ENCODE measurements at regions not wholly inside any gene's neighbourhood (a gene's known extent, or its start where the extent isn't known, plus 50 kb on each side); places are given as distances from the start of the nearest gene placed in this dataset.

DNA sequence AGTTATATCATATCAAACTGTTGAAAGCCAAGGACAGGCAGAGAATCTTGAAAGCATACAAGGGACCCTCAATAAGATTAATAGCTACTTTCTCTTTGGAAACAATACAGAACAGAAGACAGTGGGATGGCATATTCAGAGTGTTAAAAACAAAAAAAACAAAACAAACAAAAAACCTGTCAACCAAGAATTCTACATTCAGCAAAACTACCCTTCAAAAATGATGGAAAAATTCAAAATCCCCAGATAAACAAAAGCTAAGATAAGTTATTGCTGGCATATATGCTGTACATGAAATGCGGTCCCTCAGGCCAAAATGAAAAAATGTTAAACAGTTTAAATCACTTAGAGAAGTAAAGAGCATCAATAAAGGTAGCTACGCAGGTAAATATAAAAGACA is 425.1 kb downstream of the ACTL7B start:
- in situ Hi-C loops (cut with HindIII; ENCODE audit: extremely low pct_ligation_motif_present, low pct_unique_long_range_greater_than_20kb) = loop anchor here (25.0 kb wide), 1 partner anchor 332 kb away; no protein-coding TSS in a partner anchor
- no peaks in the 10 kb centered on the region for H4K20me1 ChIP-seq (ENCODE audit: insufficient read depth, low read length)
- peaks cover 5% of the 10 kb centered on the region; the same call in 1 of the 2 replicates for H3K4me1 ChIP-seq (ENCODE audit: insufficient read depth, low read length)
- BruUV-seq (replicated peaks) = no TSS peak
- no peaks in the 10 kb centered on the region for H3K79me2 ChIP-seq (ENCODE audit: insufficient read depth, low read length)
- no peak overlapping the region for H3K4me3 ChIP-seq (replicated peaks in 1 of 3; ENCODE audit: insufficient read depth in 1 of 3, low read depth in 2 of 3, low read length in 3 of 3)
- no peak overlapping the region for H2AFZ ChIP-seq (ENCODE audit: low read length)
- no peak for ATAC-seq
- no peaks in the 10 kb centered on the region for H3K36me3 ChIP-seq (replicated peaks in 1 of 2; ENCODE audit: control insufficient read depth in 1 of 2, insufficient read depth in 2 of 2, low read length in 2 of 2)
- POLR2A ChIA-PET = no interaction called here
- no peak overlapping the region for H3K9ac ChIP-seq (ENCODE audit: insufficient read depth, low read depth, low read length)
- CTCF ChIA-PET (ENCODE audit: low intra/inter-chr PET ratio, low total read pairs) = no interaction called here
- WGBS (ENCODE audit: low lambda C conversion rate) = 86% methylated on average over 2 of the region's 2 CpGs
- H3K27ac ChIP-seq (ENCODE audit: extremely low read length, insufficient read depth, low read length) = no peak overlapping the region
- DNase-seq (ENCODE audit: low spot score) = no peak
- H3K27me3 ChIP-seq (ENCODE audit: control insufficient read depth in 1 of 2, insufficient read depth in 2 of 2, low read length in 2 of 2) = no peaks in the 10 kb centered on the region
- peaks cover 8% of the 10 kb centered on the region for H3K9me3 ChIP-seq (ENCODE audit: low read length)
- FAIRE-seq = no peak
- no peak overlapping the region for H3K4me2 ChIP-seq (ENCODE audit: low read depth, low read length)
- intact Hi-C loops (cut with micrococcal nuclease; ENCODE audit: unreplicated experiment) = no loop called here
- TF ChIP-seq, protein P1, sequence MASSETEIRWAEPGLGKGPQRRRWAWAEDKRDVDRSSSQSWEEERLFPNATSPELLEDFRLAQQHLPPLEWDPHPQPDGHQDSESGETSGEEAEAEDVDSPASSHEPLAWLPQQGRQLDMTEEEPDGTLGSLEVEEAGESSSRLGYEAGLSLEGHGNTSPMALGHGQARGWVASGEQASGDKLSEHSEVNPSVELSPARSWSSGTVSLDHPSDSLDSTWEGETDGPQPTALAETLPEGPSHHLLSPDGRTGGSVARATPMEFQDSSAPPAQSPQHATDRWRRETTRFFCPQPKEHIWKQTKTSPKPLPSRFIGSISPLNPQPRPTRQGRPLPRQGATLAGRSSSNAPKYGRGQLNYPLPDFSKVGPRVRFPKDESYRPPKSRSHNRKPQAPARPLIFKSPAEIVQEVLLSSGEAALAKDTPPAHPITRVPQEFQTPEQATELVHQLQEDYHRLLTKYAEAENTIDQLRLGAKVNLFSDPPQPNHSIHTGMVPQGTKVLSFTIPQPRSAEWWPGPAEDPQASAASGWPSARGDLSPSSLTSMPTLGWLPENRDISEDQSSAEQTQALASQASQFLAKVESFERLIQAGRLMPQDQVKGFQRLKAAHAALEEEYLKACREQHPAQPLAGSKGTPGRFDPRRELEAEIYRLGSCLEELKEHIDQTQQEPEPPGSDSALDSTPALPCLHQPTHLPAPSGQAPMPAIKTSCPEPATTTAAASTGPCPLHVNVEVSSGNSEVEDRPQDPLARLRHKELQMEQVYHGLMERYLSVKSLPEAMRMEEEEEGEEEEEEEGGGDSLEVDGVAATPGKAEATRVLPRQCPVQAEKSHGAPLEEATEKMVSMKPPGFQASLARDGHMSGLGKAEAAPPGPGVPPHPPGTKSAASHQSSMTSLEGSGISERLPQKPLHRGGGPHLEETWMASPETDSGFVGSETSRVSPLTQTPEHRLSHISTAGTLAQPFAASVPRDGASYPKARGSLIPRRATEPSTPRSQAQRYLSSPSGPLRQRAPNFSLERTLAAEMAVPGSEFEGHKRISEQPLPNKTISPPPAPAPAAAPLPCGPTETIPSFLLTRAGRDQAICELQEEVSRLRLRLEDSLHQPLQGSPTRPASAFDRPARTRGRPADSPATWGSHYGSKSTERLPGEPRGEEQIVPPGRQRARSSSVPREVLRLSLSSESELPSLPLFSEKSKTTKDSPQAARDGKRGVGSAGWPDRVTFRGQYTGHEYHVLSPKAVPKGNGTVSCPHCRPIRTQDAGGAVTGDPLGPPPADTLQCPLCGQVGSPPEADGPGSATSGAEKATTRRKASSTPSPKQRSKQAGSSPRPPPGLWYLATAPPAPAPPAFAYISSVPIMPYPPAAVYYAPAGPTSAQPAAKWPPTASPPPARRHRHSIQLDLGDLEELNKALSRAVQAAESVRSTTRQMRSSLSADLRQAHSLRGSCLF (CRISPR knock-in tag; IDR thresholded peaks at IDR 0.05; ENCODE audit: borderline replicate concordance) = no peak
- TF ChIP-seq, protein P2, sequence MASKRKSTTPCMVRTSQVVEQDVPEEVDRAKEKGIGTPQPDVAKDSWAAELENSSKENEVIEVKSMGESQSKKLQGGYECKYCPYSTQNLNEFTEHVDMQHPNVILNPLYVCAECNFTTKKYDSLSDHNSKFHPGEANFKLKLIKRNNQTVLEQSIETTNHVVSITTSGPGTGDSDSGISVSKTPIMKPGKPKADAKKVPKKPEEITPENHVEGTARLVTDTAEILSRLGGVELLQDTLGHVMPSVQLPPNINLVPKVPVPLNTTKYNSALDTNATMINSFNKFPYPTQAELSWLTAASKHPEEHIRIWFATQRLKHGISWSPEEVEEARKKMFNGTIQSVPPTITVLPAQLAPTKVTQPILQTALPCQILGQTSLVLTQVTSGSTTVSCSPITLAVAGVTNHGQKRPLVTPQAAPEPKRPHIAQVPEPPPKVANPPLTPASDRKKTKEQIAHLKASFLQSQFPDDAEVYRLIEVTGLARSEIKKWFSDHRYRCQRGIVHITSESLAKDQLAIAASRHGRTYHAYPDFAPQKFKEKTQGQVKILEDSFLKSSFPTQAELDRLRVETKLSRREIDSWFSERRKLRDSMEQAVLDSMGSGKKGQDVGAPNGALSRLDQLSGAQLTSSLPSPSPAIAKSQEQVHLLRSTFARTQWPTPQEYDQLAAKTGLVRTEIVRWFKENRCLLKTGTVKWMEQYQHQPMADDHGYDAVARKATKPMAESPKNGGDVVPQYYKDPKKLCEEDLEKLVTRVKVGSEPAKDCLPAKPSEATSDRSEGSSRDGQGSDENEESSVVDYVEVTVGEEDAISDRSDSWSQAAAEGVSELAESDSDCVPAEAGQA (IDR thresholded peaks at IDR 0.05; ENCODE audit: low read depth) = no peak
- TF ChIP-seq, protein P2 (CRISPR knock-in tag; IDR thresholded peaks at IDR 0.05; ENCODE audit: borderline replicate concordance) = no peak
- TF ChIP-seq TMF1 (CRISPR knock-in tag; IDR thresholded peaks at IDR 0.05; ENCODE audit: low read depth) (no peak), FOXA3 (CRISPR knock-in tag; IDR thresholded peaks at IDR 0.05) (no peak), HNRNPUL1 (IDR thresholded peaks at IDR 0.05; ENCODE audit: low read depth, low read length) (no peak), ZNF652 (CRISPR knock-in tag; IDR thresholded peaks at IDR 0.05; ENCODE audit: borderline replicate concordance, low read depth) (no peak), ZNF230 (CRISPR knock-in tag; IDR thresholded peaks at IDR 0.05) (no peak)
- TF ChIP-seq, protein P3, sequence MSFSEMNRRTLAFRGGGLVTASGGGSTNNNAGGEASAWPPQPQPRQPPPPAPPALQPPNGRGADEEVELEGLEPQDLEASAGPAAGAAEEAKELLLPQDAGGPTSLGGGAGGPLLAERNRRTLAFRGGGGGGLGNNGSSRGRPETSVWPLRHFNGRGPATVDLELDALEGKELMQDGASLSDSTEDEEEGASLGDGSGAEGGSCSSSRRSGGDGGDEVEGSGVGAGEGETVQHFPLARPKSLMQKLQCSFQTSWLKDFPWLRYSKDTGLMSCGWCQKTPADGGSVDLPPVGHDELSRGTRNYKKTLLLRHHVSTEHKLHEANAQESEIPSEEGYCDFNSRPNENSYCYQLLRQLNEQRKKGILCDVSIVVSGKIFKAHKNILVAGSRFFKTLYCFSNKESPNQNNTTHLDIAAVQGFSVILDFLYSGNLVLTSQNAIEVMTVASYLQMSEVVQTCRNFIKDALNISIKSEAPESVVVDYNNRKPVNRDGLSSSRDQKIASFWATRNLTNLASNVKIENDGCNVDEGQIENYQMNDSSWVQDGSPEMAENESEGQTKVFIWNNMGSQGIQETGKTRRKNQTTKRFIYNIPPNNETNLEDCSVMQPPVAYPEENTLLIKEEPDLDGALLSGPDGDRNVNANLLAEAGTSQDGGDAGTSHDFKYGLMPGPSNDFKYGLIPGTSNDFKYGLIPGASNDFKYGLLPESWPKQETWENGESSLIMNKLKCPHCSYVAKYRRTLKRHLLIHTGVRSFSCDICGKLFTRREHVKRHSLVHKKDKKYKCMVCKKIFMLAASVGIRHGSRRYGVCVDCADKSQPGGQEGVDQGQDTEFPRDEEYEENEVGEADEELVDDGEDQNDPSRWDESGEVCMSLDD (CRISPR knock-in tag; IDR thresholded peaks at IDR 0.05; ENCODE audit: borderline replicate concordance) = no peak

Measured in HepG2 (cell line).